ENCODE measurements at regions not wholly inside any gene's neighbourhood (a gene's known extent, or its start where the extent isn't known, plus 50 kb on each side); places are given as distances from the start of the nearest gene placed in this dataset.

DNA sequence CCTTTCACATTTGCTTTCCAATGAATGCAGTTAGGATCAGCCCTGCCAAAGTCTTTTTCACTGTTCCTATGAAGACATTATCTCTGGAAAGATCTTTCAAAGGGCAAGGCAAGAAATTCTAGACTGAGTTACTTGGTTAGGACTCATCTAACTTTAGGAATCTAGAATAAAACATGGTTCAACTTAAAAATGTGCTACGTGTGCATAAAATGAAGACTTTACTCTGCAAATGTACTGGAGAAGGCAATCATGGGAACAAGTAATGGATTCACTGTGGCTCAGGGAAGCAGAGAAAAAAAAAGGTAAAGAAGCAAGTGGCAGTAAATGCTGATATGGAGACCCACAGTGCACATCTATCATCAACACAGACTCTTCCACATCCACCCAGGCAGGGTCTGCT is 297.4 kb downstream of the HNRNPD start:
- DNase-seq: no peak

DNA sequence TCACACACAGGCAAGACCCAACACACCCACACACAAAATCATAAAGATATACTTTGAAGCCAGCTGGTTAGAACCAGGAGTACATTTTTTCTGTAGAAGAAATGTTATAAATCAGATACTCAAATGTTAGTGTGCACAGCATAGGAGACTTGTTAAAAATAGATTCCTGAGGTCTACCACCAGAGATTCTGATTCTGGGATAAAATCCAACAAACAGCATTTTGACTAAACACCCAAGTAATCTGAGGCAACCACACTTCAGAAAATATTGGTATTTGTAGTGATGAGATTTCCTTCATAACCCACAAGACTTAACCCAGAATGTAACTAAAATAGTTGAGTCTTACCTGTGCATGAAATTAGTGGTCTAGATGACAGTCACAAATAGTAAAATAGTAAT is 301.8 kb downstream of the HNRNPD start:
- no peak for DNase-seq

GRCh38 chr4:82069883-82070638 is 303.7 kb downstream of the HNRNPD start:
- no peak for DNase-seq

GRCh38 chr4:82063017-82063416 is 310.8 kb downstream of the HNRNPD start:
- no peak for DNase-seq

DNA sequence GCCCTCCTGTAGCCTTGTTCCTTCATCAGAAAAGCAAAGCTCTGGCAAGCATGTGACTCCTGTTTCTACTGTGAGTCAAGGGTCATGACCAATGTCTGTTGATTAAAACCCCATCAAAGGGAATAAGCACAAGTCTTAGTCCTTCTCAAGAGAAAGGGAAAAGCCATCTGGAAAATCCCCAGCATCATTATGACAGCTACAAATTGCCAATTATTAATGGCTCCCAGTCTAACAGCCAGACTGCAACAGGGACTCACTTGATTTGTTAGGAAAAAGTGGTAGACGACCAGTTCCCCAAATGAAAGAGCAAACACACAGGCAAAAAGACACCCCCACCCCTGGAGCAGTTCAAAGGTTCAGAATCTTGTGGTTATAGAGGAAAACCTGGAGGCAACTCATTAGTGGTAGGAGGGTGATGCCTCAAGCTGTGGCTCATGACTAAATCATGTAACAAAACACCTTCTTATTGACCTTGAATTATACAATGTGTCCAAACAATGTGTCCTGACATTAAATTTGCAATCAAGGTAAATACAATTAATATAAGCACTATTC is 315.7 kb downstream of the HNRNPD start:
- DNase-seq: no peak

- DNase-seq: no peak
Observed at GRCh38 chr4:82055156-82055555, 318.6 kb downstream of the HNRNPD start.

DNA sequence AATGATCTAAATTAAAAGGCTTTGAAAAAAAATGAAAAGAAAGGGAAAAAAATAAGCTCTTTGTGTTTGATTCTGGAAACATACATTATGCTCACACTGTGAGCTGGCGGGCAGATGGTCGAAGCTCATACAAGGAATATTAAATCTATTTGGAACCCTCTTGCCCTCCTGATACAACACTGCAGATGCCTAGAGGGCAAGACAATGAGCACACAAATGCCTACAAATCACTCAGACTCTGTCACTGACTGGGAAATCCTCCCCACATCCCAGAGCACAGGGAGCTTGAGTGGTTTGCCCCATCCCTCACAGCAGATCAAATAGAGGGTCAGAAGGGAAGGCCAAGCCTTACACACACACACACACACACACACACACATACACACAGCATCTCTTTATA is 320.4 kb downstream of the HNRNPD start:
- DNase-seq: no peak

GRCh38 chr4:82050796-82051195 is 323.0 kb downstream of the HNRNPD start:
- DNase-seq: no peak

GRCh38 chr4:82049294-82049693 is 324.5 kb downstream of the HNRNPD start:
- DNase-seq: no peak

DNA sequence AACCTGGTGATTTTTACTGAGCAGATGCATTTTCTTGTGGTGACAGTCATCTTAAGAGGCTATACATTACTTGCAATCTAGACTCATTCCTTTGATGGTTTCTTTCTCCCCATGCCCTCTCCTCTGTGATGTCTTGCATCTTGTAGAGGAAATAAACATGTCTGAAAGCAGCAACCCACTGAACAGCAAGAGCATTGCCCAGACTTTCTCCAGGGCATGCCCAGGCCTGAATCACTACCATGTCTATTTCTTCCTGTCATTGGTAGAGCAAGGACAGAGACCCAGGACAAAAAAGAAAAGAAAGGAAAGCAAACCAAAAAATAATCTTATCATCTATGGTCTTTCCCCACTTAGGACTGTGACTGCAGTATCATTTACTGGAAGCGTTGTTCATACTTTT is 326.1 kb downstream of the HNRNPD start:
- DNase-seq: no peak

- no peak for DNase-seq
Observed at GRCh38 chr4:82046796-82047195, 327.0 kb downstream of the HNRNPD start.

GRCh38 chr4:82045267-82045666 is 328.5 kb downstream of the HNRNPD start:
- DNase-seq: no peak

DNA sequence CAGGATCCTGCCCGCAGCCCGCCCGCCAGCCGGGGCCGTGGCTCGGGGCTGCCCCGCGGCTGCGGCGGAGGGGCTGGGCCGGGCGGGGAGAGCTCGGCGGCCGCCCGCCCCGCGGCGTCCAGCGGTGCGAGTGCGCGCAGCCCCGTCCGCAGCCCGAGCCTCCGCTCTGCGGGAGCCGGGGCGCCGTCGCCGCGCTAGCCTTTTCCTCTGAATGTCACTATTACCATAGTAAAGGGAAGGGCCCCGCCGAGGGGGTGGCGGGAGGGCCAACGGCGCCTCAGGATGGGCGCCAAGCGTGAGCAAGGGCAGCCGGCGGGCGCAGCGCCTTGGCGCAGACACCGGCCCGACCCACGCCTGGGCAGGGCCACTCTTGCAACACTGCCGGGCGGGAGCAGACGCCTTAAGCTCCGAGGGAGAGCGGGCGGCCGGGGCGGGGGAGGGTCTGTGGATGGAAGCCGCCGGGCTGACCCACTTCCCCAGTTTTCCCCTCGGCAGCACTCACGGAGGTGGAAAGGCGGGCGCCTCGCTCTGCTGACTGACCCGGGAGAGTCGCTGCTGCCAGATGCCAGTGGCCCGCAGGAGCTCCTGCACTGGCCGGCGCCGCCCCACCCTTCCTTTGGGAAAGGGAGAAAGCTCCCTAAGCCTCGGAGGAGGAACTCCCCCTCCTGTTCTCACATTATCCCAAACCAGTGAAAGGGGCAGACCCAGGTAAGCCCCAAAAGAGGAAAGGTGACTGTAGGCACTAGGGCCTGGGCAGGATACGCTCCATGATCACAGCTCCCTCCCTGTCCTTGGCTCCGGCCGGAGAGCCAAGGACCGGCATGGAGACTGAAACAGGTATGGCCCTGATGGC is 329.4 kb downstream of the HNRNPD start:
- peak; percentile 46 for DNase-seq

DNA sequence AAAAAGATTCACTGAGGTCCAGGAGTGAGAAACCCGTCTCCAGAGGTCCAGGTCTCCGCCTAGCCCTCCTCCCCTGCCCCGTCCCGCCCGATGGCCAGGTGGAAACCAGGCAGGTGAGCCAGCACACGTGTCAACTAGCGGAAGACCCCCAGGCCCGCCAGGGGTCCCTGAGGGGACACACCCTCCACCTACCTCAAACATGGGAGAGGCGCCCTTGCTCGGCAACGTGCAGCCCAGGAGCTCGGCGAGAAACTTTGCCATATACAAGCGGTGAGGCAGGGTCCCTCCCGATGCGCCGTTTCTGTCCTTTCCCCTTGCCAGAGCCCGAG is 330.0 kb downstream of the HNRNPD start:
- DNase-seq: no peak

GRCh38 chr4:82043081-82043808 is 330.5 kb downstream of the HNRNPD start:
- no peak for DNase-seq

- DNase-seq: no peak
Observed at GRCh38 chr4:82042042-82042441, 331.7 kb downstream of the HNRNPD start.

DNA sequence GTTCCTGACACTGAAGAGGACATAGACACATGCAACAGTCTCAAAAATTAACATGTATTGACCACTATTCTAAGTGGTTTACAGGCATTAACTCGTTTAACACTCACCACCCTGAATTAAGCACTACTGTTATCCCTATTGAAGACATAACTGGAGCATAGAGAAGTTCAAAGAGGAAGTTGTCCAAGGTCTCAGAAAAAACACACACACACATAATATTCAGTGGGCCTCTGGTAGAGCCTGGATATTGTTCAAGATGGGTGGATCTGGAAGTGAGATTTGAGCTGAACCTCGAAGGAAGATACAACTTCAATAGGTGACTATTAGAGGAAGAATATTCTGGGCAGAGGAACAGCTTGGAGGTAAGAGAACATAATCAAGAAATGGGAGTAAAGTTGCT is 334.9 kb downstream of the HNRNPD start:
- no peak for DNase-seq

GRCh38 chr4:82036181-82036580 is 337.6 kb downstream of the HNRNPD start:
- no peak for DNase-seq

- DNase-seq: no peak
Observed at GRCh38 chr4:82034878-82035277, 338.9 kb downstream of the HNRNPD start.

GRCh38 chr4:82033862-82034261 is 339.9 kb downstream of the HNRNPD start:
- no peak for DNase-seq

GRCh38 chr4:82031376-82031927 is 342.3 kb downstream of the HNRNPD start:
- DNase-seq: no peak

- peak; percentile 39 for DNase-seq
Observed at GRCh38 chr4:82017680-82018079, 356.1 kb downstream of the HNRNPD start.

- no peak for DNase-seq
Observed at GRCh38 chr4:82005158-82005557, 368.6 kb downstream of the HNRNPD start.

Data from fibroblast of skin of back (primary cell).